ENCODE measurements at regions not wholly inside any gene's neighbourhood (a gene's known extent, or its start where the extent isn't known, plus 50 kb on each side); places are given as distances from the start of the nearest gene placed in this dataset.

- TF ChIP-seq ZNF274 (IDR thresholded peaks at IDR 0.05; ENCODE audit: low read depth, low read length) (no peak), YY1 (IDR thresholded peaks at IDR 0.05; ENCODE audit: insufficient read depth, insufficient read length) (no peak), SUZ12 (IDR thresholded peaks at IDR 0.05; ENCODE audit: extremely low read depth, insufficient read depth, insufficient read length) (no peak)
Observed at GRCh38 chr4:35548921-35549320, 695.4 kb downstream of the ARAP2 start.

Measured in NT2/D1 (cell line).